ENCODE measurements at regions not wholly inside any gene's neighbourhood (a gene's known extent, or its start where the extent isn't known, plus 50 kb on each side); places are given as distances from the start of the nearest gene placed in this dataset.

DNA sequence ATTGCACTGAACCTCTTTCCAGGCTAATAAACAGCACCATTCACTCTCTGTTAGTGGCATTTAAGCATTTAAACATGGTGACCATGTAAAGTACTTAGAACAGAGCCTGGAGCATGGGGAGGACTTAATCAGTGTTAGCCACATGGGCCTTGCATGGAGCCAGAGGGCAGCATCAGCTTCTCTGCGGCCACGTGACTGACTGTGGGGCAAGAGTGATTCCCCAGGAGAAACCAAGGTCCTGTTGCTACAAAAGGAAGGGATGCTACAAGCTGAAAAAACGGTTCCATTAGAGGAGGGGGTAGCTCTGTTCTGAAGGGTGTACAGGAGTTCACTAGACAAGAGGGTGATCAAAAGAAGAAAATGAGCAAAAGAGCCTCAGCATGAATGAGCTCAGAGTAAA, 256.8 kb downstream of the MATN1 start:
- Mint-ChIP-seq H3K9me3 (ENCODE audit: unreplicated experiment) (no peaks in the 10 kb centered on the region), H3K27me3 (ENCODE audit: unreplicated experiment) (peaks cover 6% of the 10 kb centered on the region), H3K36me3 (ENCODE audit: low read depth, unreplicated experiment) (no peaks in the 10 kb centered on the region), H3K4me1 (ENCODE audit: unreplicated experiment) (no peaks in the 10 kb centered on the region), H3K27ac (ENCODE audit: unreplicated experiment) (no peak overlapping the region), H3K4me3 (ENCODE audit: unreplicated experiment) (no peak overlapping the region)
- no peak for DNase-seq (ENCODE audit: low spot score)
- TF ChIP-seq, protein P1, sequence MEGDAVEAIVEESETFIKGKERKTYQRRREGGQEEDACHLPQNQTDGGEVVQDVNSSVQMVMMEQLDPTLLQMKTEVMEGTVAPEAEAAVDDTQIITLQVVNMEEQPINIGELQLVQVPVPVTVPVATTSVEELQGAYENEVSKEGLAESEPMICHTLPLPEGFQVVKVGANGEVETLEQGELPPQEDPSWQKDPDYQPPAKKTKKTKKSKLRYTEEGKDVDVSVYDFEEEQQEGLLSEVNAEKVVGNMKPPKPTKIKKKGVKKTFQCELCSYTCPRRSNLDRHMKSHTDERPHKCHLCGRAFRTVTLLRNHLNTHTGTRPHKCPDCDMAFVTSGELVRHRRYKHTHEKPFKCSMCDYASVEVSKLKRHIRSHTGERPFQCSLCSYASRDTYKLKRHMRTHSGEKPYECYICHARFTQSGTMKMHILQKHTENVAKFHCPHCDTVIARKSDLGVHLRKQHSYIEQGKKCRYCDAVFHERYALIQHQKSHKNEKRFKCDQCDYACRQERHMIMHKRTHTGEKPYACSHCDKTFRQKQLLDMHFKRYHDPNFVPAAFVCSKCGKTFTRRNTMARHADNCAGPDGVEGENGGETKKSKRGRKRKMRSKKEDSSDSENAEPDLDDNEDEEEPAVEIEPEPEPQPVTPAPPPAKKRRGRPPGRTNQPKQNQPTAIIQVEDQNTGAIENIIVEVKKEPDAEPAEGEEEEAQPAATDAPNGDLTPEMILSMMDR (IDR thresholded peaks at IDR 0.05; ENCODE audit: unreplicated experiment): no peak

DNA sequence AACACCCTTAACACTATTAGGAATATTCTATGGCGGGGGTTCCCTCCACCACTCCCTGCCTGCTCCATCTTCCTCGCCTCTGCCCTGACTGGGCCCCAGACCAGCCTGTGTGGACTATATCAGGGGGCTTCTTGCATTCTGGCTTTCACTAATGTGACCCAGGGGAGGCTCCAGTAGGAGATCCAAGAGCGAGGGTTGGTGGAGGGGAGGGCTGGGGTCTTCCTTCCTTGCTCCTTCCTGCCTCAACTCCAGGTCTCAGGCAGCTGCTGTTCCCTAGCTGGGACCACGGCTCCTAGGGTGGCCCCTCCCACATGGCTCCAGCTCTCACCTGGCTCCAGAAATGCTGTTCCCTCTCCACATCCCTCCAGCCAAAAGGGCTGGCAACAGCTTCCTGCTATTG, 257.4 kb downstream of the MATN1 start:
- no peaks in the 10 kb centered on the region for H3K9me3 Mint-ChIP-seq (ENCODE audit: unreplicated experiment)
- no peaks in the 10 kb centered on the region for H3K4me1 Mint-ChIP-seq (ENCODE audit: unreplicated experiment)
- H3K4me3 Mint-ChIP-seq (ENCODE audit: unreplicated experiment): no peak overlapping the region
- no peak for DNase-seq (ENCODE audit: low spot score)
- H3K36me3 Mint-ChIP-seq (ENCODE audit: low read depth, unreplicated experiment): no peaks in the 10 kb centered on the region
- H3K27me3 Mint-ChIP-seq (ENCODE audit: unreplicated experiment): peaks cover 6% of the 10 kb centered on the region
- no peak overlapping the region for H3K27ac Mint-ChIP-seq (ENCODE audit: unreplicated experiment)
- TF ChIP-seq, protein P1 (IDR thresholded peaks at IDR 0.05; ENCODE audit: unreplicated experiment): no peak

DNA sequence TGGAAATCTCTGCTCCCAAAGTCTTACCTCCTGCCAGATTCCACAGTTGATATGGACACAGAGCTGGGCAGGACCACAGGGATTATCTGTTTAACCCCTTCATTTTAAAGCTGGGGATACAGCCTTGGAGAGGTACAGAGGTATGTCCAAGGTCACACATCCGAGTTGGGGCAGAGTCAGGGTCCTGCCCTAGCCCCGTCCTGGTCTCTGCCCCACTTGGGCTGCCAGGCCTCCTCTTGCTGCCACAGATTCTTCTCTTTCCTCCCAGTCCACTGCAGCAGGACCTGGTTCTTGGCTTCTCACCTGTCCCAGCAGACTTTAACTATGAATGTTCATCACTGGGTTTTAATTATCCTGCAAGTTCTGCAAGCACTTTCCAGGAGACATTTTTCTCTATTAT, 258.3 kb downstream of the MATN1 start:
- Mint-ChIP-seq H3K4me3 (ENCODE audit: unreplicated experiment) (no peak overlapping the region), H3K9me3 (ENCODE audit: unreplicated experiment) (no peaks in the 10 kb centered on the region), H3K36me3 (ENCODE audit: low read depth, unreplicated experiment) (no peaks in the 10 kb centered on the region), H3K4me1 (ENCODE audit: unreplicated experiment) (no peaks in the 10 kb centered on the region), H3K27me3 (ENCODE audit: unreplicated experiment) (peaks cover 6% of the 10 kb centered on the region), H3K27ac (ENCODE audit: unreplicated experiment) (no peak overlapping the region)
- TF ChIP-seq, protein P1 (IDR thresholded peaks at IDR 0.05; ENCODE audit: unreplicated experiment): no peak
- no peak for DNase-seq (ENCODE audit: low spot score)

DNA sequence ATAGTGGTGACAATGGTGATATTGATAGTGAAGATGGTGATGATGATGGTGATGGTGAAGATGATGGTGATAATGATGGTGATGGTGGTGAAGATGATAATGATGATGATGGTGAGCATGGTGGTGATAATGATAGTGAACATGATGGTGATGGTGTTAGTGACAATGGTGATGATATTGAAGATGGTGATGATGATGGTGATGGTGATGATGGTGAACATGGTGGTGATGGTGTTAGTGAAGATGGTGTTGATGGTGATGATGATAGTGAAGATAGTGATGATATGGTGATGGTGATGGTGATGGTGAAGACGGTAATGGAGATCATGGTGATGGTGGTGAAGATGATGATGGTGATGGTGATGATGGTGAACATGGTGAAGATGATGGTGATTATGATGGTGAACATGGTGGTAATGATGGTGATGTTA, 259.2 kb downstream of the MATN1 start:
- H3K36me3 Mint-ChIP-seq (ENCODE audit: low read depth, unreplicated experiment): no peaks in the 10 kb centered on the region
- H3K4me3 Mint-ChIP-seq (ENCODE audit: unreplicated experiment): no peak overlapping the region
- H3K27ac Mint-ChIP-seq (ENCODE audit: unreplicated experiment): no peak overlapping the region
- peaks cover 6% of the 10 kb centered on the region for H3K27me3 Mint-ChIP-seq (ENCODE audit: unreplicated experiment)
- TF ChIP-seq, protein P1 (IDR thresholded peaks at IDR 0.05; ENCODE audit: unreplicated experiment): no peak
- DNase-seq (ENCODE audit: low spot score): no peak
- H3K4me1 Mint-ChIP-seq (ENCODE audit: unreplicated experiment): no peaks in the 10 kb centered on the region
- H3K9me3 Mint-ChIP-seq (ENCODE audit: unreplicated experiment): no peaks in the 10 kb centered on the region

DNA sequence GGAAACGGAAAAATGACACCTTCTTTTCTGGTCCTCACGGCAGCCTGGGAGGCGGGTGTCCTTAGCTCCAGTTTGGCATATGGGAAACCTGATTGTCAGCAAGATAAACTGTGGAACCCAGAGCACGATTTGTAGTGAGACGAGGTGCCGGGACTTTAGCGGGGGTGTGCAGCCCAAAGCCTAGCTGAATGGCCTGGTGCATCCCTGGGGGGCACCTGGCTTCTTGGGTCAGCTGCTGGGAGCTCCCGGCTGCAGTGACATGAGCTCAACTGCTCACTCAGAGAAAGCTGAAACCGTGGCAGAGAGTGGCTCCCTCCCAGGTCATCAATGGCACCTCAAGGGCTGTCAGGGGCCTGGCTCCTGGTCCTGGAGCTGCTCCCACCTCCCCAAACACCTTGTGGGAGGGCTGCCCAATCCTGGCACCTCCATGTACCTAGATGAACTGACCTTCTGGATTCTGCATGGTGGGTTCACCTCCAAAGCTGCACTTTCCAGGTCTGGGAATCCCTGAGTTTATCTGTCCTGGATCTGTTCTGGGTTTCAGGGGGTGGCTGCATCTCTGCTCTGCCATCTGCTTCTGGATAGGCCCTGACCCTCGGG, 260.5 kb downstream of the MATN1 start:
- Mint-ChIP-seq H3K27ac (ENCODE audit: unreplicated experiment) (no peak overlapping the region), H3K4me1 (ENCODE audit: unreplicated experiment) (no peaks in the 10 kb centered on the region), H3K9me3 (ENCODE audit: unreplicated experiment) (no peaks in the 10 kb centered on the region), H3K27me3 (ENCODE audit: unreplicated experiment) (peaks cover 4% of the 10 kb centered on the region), H3K4me3 (ENCODE audit: unreplicated experiment) (no peak overlapping the region), H3K36me3 (ENCODE audit: low read depth, unreplicated experiment) (no peaks in the 10 kb centered on the region)
- no peak for DNase-seq (ENCODE audit: low spot score)
- TF ChIP-seq, protein P1 (IDR thresholded peaks at IDR 0.05; ENCODE audit: unreplicated experiment): no peak

All from endothelial cell (in vitro differentiated cells).